SIG-M5 treated with dmso at 0.1 percent for 504 hours (cell line): ENCODE measurements at regions not wholly inside any gene's neighbourhood (a gene's known extent, or its start where the extent isn't known, plus 50 kb on each side); places are given as distances from the start of the nearest gene placed in this dataset.

Source experiments
- DNase-seq: peaks from one replicate; lab custom pipeline; 2025; ENCODE audit not compliant: unreplicated experiment; lab: John Stamatoyannopoulos, UW

DNA sequence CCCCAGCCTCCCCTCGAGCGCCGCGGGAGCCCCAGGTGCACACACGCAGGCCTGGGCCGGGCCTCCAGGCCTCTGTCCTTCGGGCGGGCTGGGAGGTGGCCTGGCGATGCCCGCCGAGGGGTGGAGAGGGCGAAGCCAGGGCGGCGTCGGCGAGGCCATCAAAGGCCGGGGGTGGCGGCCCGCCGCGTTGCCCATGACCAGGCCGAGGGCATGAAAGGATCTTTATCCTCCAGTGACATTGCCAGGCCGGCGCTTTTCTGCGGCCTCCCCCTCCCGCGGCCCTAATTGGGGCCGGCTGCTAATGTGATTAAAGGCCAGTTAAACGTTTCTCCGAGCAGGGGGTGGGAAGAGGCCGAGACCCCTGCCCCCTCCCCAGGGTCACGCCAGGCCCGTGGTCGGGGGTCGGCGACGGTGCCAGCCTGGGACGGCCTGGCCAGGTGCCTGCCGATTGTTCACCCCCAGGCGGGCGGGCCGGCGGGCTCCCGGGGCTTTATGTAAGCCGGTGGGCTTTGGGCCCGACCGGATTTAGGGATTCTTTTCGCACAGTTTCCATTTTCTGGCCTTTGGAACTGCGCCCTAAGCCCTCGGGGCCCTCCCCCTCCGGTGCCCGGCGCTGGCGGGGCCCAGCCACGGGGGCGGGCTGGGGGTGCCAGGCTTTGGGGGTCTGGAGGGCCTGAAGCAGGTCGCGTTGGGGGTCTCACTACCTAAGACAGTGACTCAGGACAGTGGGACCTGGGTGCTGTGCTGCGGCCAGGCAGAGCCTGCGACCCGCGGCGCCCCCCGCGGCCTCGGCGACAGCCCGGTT, 103.2 kb upstream of the DIO3 start:
- DNase-seq, result no peak

DNA sequence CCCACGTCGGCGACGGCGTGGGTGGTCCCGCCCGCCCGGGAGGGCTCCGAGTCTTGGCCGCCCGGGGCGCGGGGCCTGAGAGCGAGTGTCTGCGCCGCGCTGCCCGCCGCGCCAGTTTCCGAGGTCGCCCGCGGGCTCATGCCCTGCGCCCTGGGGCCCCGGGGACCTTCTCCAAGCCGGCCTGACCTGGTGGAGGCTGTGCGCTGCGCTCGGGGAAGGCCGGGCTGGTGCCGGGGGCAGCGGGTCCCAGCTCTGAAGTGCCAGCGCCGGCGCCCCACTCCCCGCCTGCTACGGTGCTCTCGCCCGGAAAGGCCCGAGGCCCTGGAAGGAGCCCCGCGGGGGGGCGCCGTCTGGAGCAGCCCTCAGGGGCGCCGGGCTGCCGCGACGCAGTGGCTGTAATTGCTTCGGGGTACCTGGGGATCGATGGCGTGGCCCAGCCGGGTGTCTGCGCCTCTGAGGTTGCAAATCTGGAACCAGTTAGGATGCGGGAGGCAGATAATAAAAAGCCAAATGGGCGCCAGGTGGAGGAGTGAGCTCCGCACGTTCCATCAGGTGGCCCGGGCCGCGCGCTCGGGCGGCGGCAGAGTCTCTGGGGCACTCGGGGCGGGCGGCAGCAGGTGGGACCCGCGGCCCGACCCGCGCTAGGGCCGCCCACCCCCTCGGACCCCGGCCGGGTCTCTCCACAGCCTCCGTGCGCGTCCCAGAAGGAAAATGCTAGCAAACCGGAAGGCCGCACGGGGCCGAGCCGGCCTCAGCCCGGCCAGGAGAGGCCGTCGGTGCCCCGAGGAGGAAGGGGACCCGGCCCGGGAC, 102.3 kb upstream of the DIO3 start:
- DNase-seq, result no peak

DNA sequence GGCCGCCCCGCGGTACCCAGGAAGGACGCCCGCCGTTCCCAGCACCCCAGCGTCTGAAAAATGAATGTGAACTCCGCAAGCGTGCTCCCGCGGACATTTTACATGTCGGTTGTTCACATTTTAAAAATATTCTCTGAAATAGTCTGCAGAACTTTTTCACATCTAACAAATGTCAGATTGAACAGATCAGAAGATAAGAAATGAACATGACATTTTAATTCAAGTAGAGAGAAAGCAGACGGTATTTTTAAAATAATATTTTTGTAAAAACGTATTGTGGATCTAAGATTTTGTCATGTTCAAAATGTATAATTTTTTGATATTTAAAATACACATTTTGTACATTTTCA, 101.8 kb upstream of the DIO3 start:
- no peak for DNase-seq

GRCh38 chr14:101460521-101460920, 100.8 kb upstream of the DIO3 start:
- no peak for DNase-seq

DNA sequence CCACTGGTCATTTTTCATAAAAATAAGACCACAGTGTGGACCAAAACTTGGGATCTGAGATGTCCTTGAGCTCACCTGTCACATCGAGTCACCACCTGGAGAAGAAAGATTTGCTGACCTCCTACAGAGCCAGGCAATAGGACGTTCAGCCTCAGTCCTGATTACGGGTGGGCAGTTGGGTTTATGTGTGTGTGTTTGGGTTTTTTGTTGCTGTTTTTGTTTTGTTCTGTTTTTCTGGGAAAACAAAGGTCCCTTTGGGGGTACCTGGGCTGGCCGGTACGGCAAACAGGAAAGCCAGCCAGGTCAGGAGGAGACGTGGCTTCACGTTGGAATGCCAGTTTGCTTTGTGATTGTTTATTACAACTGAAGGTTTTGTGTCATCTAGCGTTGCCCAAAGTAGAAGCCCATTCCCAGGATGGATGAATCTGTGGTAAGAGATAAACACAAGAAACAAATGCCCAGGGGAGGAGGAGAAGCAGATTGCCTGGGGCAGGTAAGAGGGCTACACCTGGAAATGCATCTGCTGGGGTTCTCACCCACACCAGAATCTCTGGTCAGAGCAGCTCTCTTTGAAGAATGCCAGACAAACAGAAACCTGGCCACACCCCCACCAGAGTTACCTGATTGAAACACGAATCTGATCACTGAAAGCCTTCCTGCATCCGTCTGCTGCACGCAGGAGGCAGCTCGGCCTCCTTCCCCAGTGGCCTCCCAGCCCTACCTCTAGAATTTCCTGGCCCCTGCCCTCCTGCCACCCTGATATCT, 100.1 kb upstream of the DIO3 start:
- DNase-seq, result no peak

GRCh38 chr14:101461891-101462290, 99.4 kb upstream of the DIO3 start:
- DNase-seq, result no peak

- DNase-seq, result no peak
Measured at GRCh38 chr14:101462726-101463565, 98.3 kb upstream of the DIO3 start.

GRCh38 chr14:101463566-101464171, 97.6 kb upstream of the DIO3 start:
- no peak for DNase-seq

DNA sequence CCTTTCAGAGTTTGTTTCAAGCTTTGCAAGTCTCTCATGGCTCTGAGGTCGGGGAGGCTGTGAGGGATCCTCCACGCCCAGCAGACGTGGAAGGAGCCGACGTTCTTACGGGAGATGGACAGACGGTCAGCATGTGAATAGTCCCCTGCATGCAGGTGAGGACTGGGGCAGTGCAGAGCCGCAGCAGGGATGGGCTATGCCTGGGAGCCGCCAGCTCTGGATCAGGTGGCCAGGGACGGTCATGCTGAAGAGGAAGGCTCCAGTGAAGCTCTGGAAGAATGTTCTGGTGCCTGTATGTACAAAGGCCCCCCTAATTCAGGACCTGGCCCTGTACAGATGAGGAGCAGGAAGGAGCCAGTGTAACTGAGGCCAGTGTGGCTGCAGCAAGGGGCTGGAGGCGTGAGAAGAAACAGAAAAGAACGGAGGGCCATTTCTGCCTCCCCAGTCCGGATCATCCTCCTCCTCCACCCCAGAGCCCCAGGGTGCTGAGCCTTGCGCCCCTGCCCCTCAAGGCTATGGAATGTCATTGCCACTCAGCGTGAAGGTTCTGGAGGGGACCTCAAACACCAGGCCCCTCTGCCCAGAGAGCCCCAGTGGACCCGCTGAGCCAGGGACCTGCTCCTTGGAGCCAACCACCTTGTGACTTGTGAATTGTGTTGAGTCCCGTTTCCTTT, 96.8 kb upstream of the DIO3 start:
- DNase-seq, result no peak

- DNase-seq, result no peak
Measured at GRCh38 chr14:101464984-101465794, 96.1 kb upstream of the DIO3 start.

DNA sequence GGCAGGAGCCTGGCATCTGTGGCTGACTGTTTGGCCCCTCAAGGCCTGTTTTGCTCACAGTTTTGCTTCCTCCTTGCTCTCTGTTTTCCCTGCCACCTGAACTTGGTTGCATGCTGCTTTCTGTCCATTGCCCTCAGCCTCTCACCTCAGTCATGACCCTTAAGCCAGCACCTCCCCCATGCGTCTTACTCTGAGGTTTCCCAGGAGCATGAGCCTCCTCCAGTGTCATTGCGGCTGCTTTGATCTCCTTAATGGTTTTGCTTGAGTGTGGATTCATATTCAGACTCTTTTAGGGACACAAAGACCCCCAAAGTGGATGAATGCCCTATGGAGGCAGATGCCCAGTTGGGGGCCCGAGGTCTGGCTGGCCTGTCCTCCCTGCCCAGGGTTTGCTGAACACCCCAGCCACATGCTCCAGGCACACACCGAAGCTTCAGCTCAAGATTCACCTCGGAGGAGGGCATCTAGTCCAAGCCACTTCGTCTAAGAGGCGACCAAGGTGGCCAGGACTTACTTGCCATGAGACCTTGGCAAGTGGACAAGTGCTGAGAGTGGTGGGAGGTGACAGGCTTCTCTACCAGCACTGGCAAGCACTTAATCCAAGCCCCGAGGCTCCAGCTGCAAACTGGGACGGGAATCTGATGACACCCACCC, 95.4 kb upstream of the DIO3 start:
- no peak for DNase-seq

DNA sequence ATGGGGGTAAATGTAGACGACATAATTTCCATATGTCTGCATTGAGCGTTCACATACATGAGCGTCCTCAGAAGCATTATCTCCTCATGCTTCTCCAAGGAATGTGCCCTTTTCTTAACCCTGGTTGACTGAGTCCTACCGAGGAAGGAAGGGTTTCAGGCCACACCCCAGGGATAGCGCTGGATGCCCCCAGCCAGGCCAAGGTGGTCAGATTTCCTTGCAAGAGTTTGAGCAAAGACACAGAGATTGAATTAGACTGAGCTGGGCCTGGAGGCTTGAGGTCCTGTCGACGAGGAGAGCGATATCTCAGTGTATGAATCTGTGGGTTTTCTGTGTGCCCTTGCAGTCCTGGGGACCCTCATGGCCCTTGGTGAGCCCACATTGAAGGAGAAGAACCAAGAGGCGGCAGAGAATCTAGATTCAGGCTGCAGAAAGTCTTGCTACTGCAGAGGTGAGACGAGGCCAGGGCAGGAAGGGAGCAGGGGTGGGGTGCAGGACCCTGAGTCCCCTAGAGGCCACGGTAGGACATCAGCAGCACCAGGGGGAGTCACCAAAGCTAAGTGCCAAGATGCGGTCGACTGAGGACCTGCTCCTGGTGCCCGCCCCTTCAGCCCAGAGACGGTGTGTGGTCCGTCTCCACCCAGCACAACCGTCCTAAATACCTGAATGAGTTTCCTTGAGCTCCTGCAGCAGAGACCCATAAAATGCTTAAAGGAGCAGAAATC, 94.7 kb upstream of the DIO3 start:
- no peak for DNase-seq

GRCh38 chr14:101467181-101467926, 93.9 kb upstream of the DIO3 start:
- DNase-seq, result no peak

- no peak for DNase-seq
Measured at GRCh38 chr14:101469382-101470247, 91.7 kb upstream of the DIO3 start.

DNA sequence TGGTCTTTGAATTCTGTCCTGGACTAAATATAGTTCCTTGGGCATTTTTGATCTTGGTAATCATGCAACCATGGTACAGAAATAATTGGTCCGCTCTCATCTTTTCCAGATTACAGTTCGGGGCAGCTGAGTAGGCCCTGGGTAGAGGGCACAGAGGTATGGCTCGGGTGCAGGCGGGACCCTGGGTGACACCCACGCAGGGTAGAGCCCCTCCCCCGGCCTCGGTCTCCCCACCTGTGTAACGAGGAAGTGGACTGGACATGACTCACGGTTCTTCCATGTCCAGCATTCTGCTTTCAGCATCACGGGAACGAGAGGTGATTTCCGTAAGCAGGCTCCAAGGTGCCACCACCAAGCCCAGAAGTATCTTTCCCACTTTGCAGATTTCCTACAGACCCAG, 91.0 kb upstream of the DIO3 start:
- DNase-seq, result no peak
